Erythroblast (primary cell): ENCODE measurements at regions not wholly inside any gene's neighbourhood (a gene's known extent, or its start where the extent isn't known, plus 50 kb on each side); places are given as distances from the start of the nearest gene placed in this dataset.

ENCODE experiments used
- DNase-seq, 2 experiments: peaks; one replicate each; lab custom pipeline; 2025; lab: John Stamatoyannopoulos, UW
- GATA1 ChIP-seq: IDR thresholded peaks from 2 replicates; pipeline ENCODE4 v1.6.1; 2011; ENCODE audit warnings: low read depth, mild to moderate bottlenecking, control low read depth, low read length, moderate library complexity
- POLR2A ChIP-seq: IDR thresholded peaks from 2 replicates; pipeline ENCODE4 v1.6.1; 2011; ENCODE audit warnings: mild to moderate bottlenecking, low read length

- TF ChIP-seq GATA1 (no peak), POLR2A (no peak)
- peak; percentile 21 to 68 for DNase-seq
Measured at GRCh38 chr1:86296305-86297205, 99.6 kb downstream of the ODF2L start.

- TF ChIP-seq POLR2A (no peak), GATA1 (no peak)
- DNase-seq, result no peak
Measured at GRCh38 chr1:86289746-86290145, 106.4 kb downstream of the ODF2L start.

GRCh38 chr1:86289161-86289560 lies 107.0 kb downstream of the ODF2L start:
- TF ChIP-seq GATA1 (no peak), POLR2A (no peak)
- no peak for DNase-seq

GRCh38 chr1:86288586-86289147 lies 107.5 kb downstream of the ODF2L start:
- DNase-seq, result no peak
- no peak for TF ChIP-seq POLR2A
- TF ChIP-seq GATA1, result no peak

- TF ChIP-seq GATA1 (no peak), POLR2A (no peak)
- no peak for DNase-seq
Measured at GRCh38 chr1:86285796-86286195, 110.3 kb downstream of the ODF2L start.

- DNase-seq, result no peak
- TF ChIP-seq POLR2A, result no peak
- TF ChIP-seq GATA1, result no peak
Measured at GRCh38 chr1:86282611-86283010, 113.5 kb downstream of the ODF2L start.

GRCh38 chr1:86277936-86278335 lies 118.2 kb downstream of the ODF2L start:
- no peak for TF ChIP-seq POLR2A
- no peak for TF ChIP-seq GATA1
- no peak for DNase-seq

- TF ChIP-seq POLR2A, result no peak
- no peak for TF ChIP-seq GATA1
- DNase-seq, result no peak
Measured at GRCh38 chr1:86273066-86273465, 116.5 kb upstream of the COL24A1 start.

GRCh38 chr1:86272083-86272482 lies 115.5 kb upstream of the COL24A1 start:
- no peak for DNase-seq
- TF ChIP-seq GATA1, result no peak
- no peak for TF ChIP-seq POLR2A

GRCh38 chr1:86271046-86271445 lies 114.5 kb upstream of the COL24A1 start:
- no peak for DNase-seq
- TF ChIP-seq GATA1, result no peak
- no peak for TF ChIP-seq POLR2A

- no peak for DNase-seq
- TF ChIP-seq GATA1 (no peak), POLR2A (no peak)
Measured at GRCh38 chr1:86263101-86263500, 106.5 kb upstream of the COL24A1 start.

- TF ChIP-seq POLR2A (no peak), GATA1 (no peak)
- DNase-seq, result no peak
Measured at GRCh38 chr1:86260476-86260875, 103.9 kb upstream of the COL24A1 start.

- TF ChIP-seq POLR2A, result no peak
- TF ChIP-seq GATA1, result no peak
- no peak for DNase-seq
Measured at GRCh38 chr1:86259390-86259789, 102.8 kb upstream of the COL24A1 start.

GRCh38 chr1:86258101-86258500 lies 101.5 kb upstream of the COL24A1 start:
- TF ChIP-seq POLR2A (no peak), GATA1 (no peak)
- DNase-seq, result no peak

- TF ChIP-seq POLR2A (no peak), GATA1 (no peak)
- DNase-seq, result no peak
Measured at GRCh38 chr1:86247597-86248279, 91.2 kb upstream of the COL24A1 start.
